ENCODE measurements at regions not wholly inside any gene's neighbourhood (a gene's known extent, or its start where the extent isn't known, plus 50 kb on each side); places are given as distances from the start of the nearest gene placed in this dataset.

GRCh38 chr5:108484035-108484434 lies 102.1 kb upstream of the FBXL17 start:
- TF ChIP-seq, protein P1, sequence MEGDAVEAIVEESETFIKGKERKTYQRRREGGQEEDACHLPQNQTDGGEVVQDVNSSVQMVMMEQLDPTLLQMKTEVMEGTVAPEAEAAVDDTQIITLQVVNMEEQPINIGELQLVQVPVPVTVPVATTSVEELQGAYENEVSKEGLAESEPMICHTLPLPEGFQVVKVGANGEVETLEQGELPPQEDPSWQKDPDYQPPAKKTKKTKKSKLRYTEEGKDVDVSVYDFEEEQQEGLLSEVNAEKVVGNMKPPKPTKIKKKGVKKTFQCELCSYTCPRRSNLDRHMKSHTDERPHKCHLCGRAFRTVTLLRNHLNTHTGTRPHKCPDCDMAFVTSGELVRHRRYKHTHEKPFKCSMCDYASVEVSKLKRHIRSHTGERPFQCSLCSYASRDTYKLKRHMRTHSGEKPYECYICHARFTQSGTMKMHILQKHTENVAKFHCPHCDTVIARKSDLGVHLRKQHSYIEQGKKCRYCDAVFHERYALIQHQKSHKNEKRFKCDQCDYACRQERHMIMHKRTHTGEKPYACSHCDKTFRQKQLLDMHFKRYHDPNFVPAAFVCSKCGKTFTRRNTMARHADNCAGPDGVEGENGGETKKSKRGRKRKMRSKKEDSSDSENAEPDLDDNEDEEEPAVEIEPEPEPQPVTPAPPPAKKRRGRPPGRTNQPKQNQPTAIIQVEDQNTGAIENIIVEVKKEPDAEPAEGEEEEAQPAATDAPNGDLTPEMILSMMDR (IDR thresholded peaks at IDR 0.05), result no peak
- TF ChIP-seq EZH2 (IDR thresholded peaks at IDR 0.05) (no peak), EZH2phosphoT487 (IDR thresholded peaks at IDR 0.05) (no peak)

All from neural progenitor cell (in vitro differentiated cells).